H1 (cell line): ENCODE measurements at regions not wholly inside any gene's neighbourhood (a gene's known extent, or its start where the extent isn't known, plus 50 kb on each side); places are given as distances from the start of the nearest gene placed in this dataset.

Experiments used
- BRCA1 ChIP-seq: IDR thresholded peaks from 2 replicates; pipeline ENCODE4 v1.6.1; 2012; ENCODE audit warnings: low read depth, low read length, improper control_type of control experiment
- EZH2 ChIP-seq: fragments of 200-600 bp; sonication (generic); IDR thresholded peaks from 2 replicates; pipeline ENCODE4 v1.7.1; 2012; ENCODE audit warnings: low read depth, mild to moderate bottlenecking, moderate library complexity, low read length, inconsistent platforms; ENCODE audit not compliant: severe bottlenecking
- POLR2A ChIP-seq, 2 experiments: IDR thresholded peaks; 1 replicate in 1 of 2; 2 replicates in 1 of 2; pipeline ENCODE4 v1.6.1; 2011; ENCODE audit warnings: low read depth in 2 of 2, low read length in 2 of 2, mild to moderate bottlenecking in 2 of 2; ENCODE audit errors: control extremely low read depth in 1 of 2
- RBBP5 ChIP-seq: IDR thresholded peaks from 2 replicates; pipeline ENCODE4 v1.7.1; 2012; ENCODE audit warnings: low read depth, mild to moderate bottlenecking, inconsistent platforms, low read length, moderate library complexity, borderline replicate concordance
- RNF2 ChIP-seq: fragments of 200-900, 300-1000 bp; sonication (generic); IDR thresholded peaks from 2 replicates; pipeline ENCODE4 v1.7.1; 2016; ENCODE audit warnings: borderline replicate concordance, low read depth, mild to moderate bottlenecking, antibody characterized with exemption, low read length; ENCODE audit not compliant: poor library complexity, severe bottlenecking; ENCODE audit errors: missing control alignments
- SIRT6 ChIP-seq: IDR thresholded peaks from one replicate; pipeline ENCODE4 v1.7.1; 2012; ENCODE audit warnings: low read length, inconsistent platforms
- TEAD4 ChIP-seq: IDR thresholded peaks from 2 replicates; pipeline ENCODE4 v1.6.1; 2012; ENCODE audit warnings: low read depth, low read length, inconsistent platforms, mixed read lengths
- ZNF274 ChIP-seq: IDR thresholded peaks from 2 replicates; pipeline ENCODE4 v1.7.0; 2012; ENCODE audit warnings: low read length, borderline replicate concordance; ENCODE audit errors: extremely low read depth
- TF ChIP-seq, protein P1 (sequence below), 3 experiments: IDR thresholded peaks; 1 replicate in 2 of 3; 2 replicates in 1 of 3; pipeline versions ENCODE4 v1.5.1 to v1.6.1; 2011; ENCODE audit warnings: low read length in 3 of 3, mild to moderate bottlenecking in 3 of 3, inconsistent platforms in 2 of 3, low read depth in 1 of 3, moderate library complexity in 1 of 3; ENCODE audit not compliant: insufficient read depth in 1 of 3; ENCODE audit errors: control extremely low read depth in 1 of 3

- TF ChIP-seq EZH2 (no peak), RBBP5 (no peak), BRCA1 (no peak), POLR2A (IDR thresholded peaks at IDR 0.05; ENCODE audit: control extremely low read depth in 1 of 2, low read depth in 2 of 2, low read length in 2 of 2) (no peak), SIRT6 (no peak), RNF2 (no peak), ZNF274 (no peak), TEAD4 (no peak)
- TF ChIP-seq, protein P1, sequence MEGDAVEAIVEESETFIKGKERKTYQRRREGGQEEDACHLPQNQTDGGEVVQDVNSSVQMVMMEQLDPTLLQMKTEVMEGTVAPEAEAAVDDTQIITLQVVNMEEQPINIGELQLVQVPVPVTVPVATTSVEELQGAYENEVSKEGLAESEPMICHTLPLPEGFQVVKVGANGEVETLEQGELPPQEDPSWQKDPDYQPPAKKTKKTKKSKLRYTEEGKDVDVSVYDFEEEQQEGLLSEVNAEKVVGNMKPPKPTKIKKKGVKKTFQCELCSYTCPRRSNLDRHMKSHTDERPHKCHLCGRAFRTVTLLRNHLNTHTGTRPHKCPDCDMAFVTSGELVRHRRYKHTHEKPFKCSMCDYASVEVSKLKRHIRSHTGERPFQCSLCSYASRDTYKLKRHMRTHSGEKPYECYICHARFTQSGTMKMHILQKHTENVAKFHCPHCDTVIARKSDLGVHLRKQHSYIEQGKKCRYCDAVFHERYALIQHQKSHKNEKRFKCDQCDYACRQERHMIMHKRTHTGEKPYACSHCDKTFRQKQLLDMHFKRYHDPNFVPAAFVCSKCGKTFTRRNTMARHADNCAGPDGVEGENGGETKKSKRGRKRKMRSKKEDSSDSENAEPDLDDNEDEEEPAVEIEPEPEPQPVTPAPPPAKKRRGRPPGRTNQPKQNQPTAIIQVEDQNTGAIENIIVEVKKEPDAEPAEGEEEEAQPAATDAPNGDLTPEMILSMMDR (IDR thresholded peaks at IDR 0.05; ENCODE audit: control extremely low read depth in 1 of 3, insufficient read depth in 1 of 3, low read depth in 1 of 3, low read length in 3 of 3) = no peak
Observed at GRCh38 chr7:1324028-1324900, 91.6 kb downstream of the UNCX start.
